ENCODE measurements at regions not wholly inside any gene's neighbourhood (a gene's known extent, or its start where the extent isn't known, plus 50 kb on each side); places are given as distances from the start of the nearest gene placed in this dataset.

DNA sequence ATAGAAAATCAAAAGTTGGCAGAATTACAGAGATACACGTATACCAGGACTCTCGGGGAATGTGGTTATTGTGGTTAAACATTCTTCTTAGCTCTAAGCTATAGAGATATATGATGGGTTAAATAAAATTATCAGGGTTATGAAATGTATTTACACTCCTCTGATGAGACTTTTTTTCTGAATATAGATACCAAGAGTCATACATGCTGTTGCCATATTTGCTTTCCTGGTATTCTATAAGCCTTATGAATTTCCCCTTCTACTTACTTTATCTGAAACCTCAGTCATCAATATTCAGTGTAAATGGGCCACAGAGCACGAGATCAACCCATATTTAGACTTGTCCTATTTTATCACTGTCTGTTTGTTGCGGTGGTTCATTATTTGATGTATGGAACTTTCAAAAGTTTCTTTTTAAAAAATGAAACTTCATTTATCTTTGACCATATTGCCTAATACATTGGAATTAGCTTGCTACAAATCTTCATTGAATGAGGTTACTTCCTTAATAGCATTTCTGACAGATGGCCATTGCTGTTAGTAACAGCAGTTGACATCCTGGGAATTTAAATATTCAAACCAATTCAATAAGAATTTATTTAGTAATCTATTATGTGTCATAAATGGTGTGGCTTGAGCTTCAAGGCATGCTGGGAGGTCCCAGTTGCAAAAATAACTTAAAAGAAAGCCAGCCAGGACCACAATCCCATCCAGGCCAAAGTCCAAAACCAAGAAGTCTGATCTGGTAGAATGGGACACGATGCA, 393.5 kb downstream of the PCNX1 start:
- TF ChIP-seq, protein P1, sequence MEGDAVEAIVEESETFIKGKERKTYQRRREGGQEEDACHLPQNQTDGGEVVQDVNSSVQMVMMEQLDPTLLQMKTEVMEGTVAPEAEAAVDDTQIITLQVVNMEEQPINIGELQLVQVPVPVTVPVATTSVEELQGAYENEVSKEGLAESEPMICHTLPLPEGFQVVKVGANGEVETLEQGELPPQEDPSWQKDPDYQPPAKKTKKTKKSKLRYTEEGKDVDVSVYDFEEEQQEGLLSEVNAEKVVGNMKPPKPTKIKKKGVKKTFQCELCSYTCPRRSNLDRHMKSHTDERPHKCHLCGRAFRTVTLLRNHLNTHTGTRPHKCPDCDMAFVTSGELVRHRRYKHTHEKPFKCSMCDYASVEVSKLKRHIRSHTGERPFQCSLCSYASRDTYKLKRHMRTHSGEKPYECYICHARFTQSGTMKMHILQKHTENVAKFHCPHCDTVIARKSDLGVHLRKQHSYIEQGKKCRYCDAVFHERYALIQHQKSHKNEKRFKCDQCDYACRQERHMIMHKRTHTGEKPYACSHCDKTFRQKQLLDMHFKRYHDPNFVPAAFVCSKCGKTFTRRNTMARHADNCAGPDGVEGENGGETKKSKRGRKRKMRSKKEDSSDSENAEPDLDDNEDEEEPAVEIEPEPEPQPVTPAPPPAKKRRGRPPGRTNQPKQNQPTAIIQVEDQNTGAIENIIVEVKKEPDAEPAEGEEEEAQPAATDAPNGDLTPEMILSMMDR (IDR thresholded peaks at IDR 0.05) = no peak
- no peak for TF ChIP-seq POLR2A (IDR thresholded peaks at IDR 0.05)

All from uterus (tissue), 2 donors.